HEK293T (cell line): ENCODE measurements at regions not wholly inside any gene's neighbourhood (a gene's known extent, or its start where the extent isn't known, plus 50 kb on each side); places are given as distances from the start of the nearest gene placed in this dataset.

ENCODE experiments used
- BHLHE40 ChIP-seq: fragments of 450-650 bp; IDR thresholded peaks from 2 replicates; pipeline ENCODE4 v1.6.1; 2016; ENCODE audit warnings: mild to moderate bottlenecking, moderate library complexity, borderline replicate concordance
- FOXA1 ChIP-seq: fragments of 450-650 bp; IDR thresholded peaks from 2 replicates; pipeline ENCODE4 v1.6.1; 2016; ENCODE audit warnings: mild to moderate bottlenecking
- L3MBTL2 ChIP-seq: fragments of 450-650 bp; conservative IDR thresholded peaks from 2 replicates; pipeline ENCODE4 v1.6.1; 2016; ENCODE audit warnings: mild to moderate bottlenecking
- SUZ12 ChIP-seq: fragments of 450-650 bp; IDR thresholded peaks from 2 replicates; pipeline ENCODE4 v1.6.1; 2016; ENCODE audit warnings: mild to moderate bottlenecking

GRCh38 chr7:109407756-109408155 lies 838.1 kb downstream of the DNAJB9 start:
- TF ChIP-seq SUZ12 (no peak), BHLHE40 (no peak), FOXA1 (no peak), L3MBTL2 (no peak)
